ENCODE measurements at regions not wholly inside any gene's neighbourhood (a gene's known extent, or its start where the extent isn't known, plus 50 kb on each side); places are given as distances from the start of the nearest gene placed in this dataset.

DNA sequence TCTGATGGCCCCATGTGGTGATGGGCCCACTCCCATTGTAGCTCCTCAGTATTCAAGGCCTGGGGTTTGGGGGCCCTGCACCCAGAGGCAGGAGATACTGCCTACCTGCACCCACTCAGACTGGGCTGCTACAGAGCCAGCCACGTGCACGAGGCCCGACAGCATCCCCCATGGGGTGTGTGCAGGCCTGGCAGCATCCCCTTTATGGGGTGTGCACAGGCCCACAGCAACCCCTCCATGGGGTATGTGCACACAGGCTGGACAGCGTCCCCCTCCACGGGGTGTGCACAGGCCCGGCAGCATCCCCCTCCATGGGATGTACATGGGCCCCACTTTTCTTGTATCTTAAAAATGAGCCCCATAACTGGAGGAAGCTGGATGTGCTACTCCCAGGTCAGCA is 156.0 kb downstream of the RBFOX3 start:
- TF ChIP-seq POLR2A (IDR thresholded peaks at IDR 0.05) (no peak), CTCF (IDR thresholded peaks at IDR 0.05) (no peak)

All from uterus (tissue), 2 donors.